ENCODE measurements at regions not wholly inside any gene's neighbourhood (a gene's known extent, or its start where the extent isn't known, plus 50 kb on each side); places are given as distances from the start of the nearest gene placed in this dataset.

- no peaks in the 10 kb centered on the region for H3K27me3 ChIP-seq (ENCODE audit: insufficient read depth, low read depth)
- no peaks in the 10 kb centered on the region for H3K79me2 ChIP-seq (ENCODE audit: insufficient read depth, low read depth)
Measured at GRCh38 chr20:11249683-11250082, 575.9 kb upstream of the JAG1 start.

GRCh38 chr20:11252447-11252846, 578.6 kb upstream of the JAG1 start:
- no peaks in the 10 kb centered on the region for H3K36me3 ChIP-seq (ENCODE audit: insufficient read depth)
- H3K79me2 ChIP-seq (ENCODE audit: insufficient read depth, low read depth): no peaks in the 10 kb centered on the region
- no peak for TF ChIP-seq CTCF (conservative IDR thresholded peaks at IDR 0.05; ENCODE audit: low read depth, low read length)
- H3K4me2 ChIP-seq: no peak overlapping the region
- H3K27ac ChIP-seq: no peak overlapping the region
- no peaks in the 10 kb centered on the region for H3K27me3 ChIP-seq (ENCODE audit: insufficient read depth, low read depth)
- H3K9ac ChIP-seq: no peak overlapping the region
- H4K20me1 ChIP-seq (ENCODE audit: insufficient read depth): no peaks in the 10 kb centered on the region
- no peaks in the 10 kb centered on the region for H3K4me1 ChIP-seq (ENCODE audit: low read depth, poor library complexity, severe bottlenecking)
- no peak overlapping the region for H2AFZ ChIP-seq (ENCODE audit: low read depth)
- no peak overlapping the region for H3K4me3 ChIP-seq (IDR thresholded peaks at IDR 0.05; ENCODE audit: insufficient read depth, low read depth, low read length)

More at GRCh38 chr20:11249683-11250082, 575.9 kb upstream of the JAG1 start:
- TF ChIP-seq CTCF (conservative IDR thresholded peaks at IDR 0.05; ENCODE audit: low read depth, low read length): no peak
- no peak overlapping the region for H2AFZ ChIP-seq (ENCODE audit: low read depth)
- H3K27ac ChIP-seq: no peak overlapping the region
- H3K9ac ChIP-seq: no peak overlapping the region
- H4K20me1 ChIP-seq (ENCODE audit: insufficient read depth): no peaks in the 10 kb centered on the region
- H3K36me3 ChIP-seq (ENCODE audit: insufficient read depth): no peaks in the 10 kb centered on the region
- H3K4me3 ChIP-seq (IDR thresholded peaks at IDR 0.05; ENCODE audit: insufficient read depth, low read depth, low read length): no peak overlapping the region
- no peaks in the 10 kb centered on the region for H3K4me1 ChIP-seq (ENCODE audit: low read depth, poor library complexity, severe bottlenecking)
- no peak overlapping the region for H3K4me2 ChIP-seq

- no peaks in the 10 kb centered on the region for H3K36me3 ChIP-seq (ENCODE audit: insufficient read depth)
- H3K9ac ChIP-seq: no peak overlapping the region
- no peak overlapping the region for H3K27ac ChIP-seq
- H3K4me2 ChIP-seq: no peak overlapping the region
- no peaks in the 10 kb centered on the region for H3K79me2 ChIP-seq (ENCODE audit: insufficient read depth, low read depth)
- no peaks in the 10 kb centered on the region for H3K4me1 ChIP-seq (ENCODE audit: low read depth, poor library complexity, severe bottlenecking)
- H3K27me3 ChIP-seq (ENCODE audit: insufficient read depth, low read depth): no peaks in the 10 kb centered on the region
- H4K20me1 ChIP-seq (ENCODE audit: insufficient read depth): no peaks in the 10 kb centered on the region
- H2AFZ ChIP-seq (ENCODE audit: low read depth): no peak overlapping the region
- H3K4me3 ChIP-seq (IDR thresholded peaks at IDR 0.05; ENCODE audit: insufficient read depth, low read depth, low read length): no peak overlapping the region
- no peak for TF ChIP-seq CTCF (conservative IDR thresholded peaks at IDR 0.05; ENCODE audit: low read depth, low read length)
Measured at GRCh38 chr20:11255455-11255854, 581.7 kb upstream of the JAG1 start.

GRCh38 chr20:11255860-11256259, 582.1 kb upstream of the JAG1 start:
- Histone ChIP-seq H3K27ac (no peak overlapping the region), H2AFZ (ENCODE audit: low read depth) (no peak overlapping the region), H4K20me1 (ENCODE audit: insufficient read depth) (no peaks in the 10 kb centered on the region), H3K36me3 (ENCODE audit: insufficient read depth) (no peaks in the 10 kb centered on the region), H3K4me3 (IDR thresholded peaks at IDR 0.05; ENCODE audit: insufficient read depth, low read depth, low read length) (no peak overlapping the region), H3K4me2 (no peak overlapping the region), H3K79me2 (ENCODE audit: insufficient read depth, low read depth) (no peaks in the 10 kb centered on the region), H3K9ac (no peak overlapping the region), H3K4me1 (ENCODE audit: low read depth, poor library complexity, severe bottlenecking) (no peaks in the 10 kb centered on the region), H3K27me3 (ENCODE audit: insufficient read depth, low read depth) (no peaks in the 10 kb centered on the region)
- no peak for TF ChIP-seq CTCF (conservative IDR thresholded peaks at IDR 0.05; ENCODE audit: low read depth, low read length)

All from KMS-11 (cell line).